Panc1 (cell line): ENCODE measurements at regions not wholly inside any gene's neighbourhood (a gene's known extent, or its start where the extent isn't known, plus 50 kb on each side); places are given as distances from the start of the nearest gene placed in this dataset.

ENCODE experiments used
- ATAC-seq: fragments of 200-7000 bp; cut with Tn5 transposase; 2 replicates; pipeline ENCODE4 v1.9.1; 2020; ENCODE audit warnings: mild to moderate bottlenecking, moderate library complexity
- BruUV-seq: library from RNA; stranded (reverse); fragments of 400-500 nt; replicated peaks from 2 replicates; lab custom pipeline; 2021; lab: Mats Ljungman, UMichigan
- CTCF ChIA-PET: fragments of 300-600 bp; sonication (Branson Sonifier 250); formaldehyde crosslinking; loops from one replicate; lab custom pipeline; 2022; ENCODE audit warnings: antibody characterized with exemption; lab: Charles Lee
- POLR2A ChIA-PET: fragments of 300-600 bp; sonication (Branson Sonifier 250); formaldehyde crosslinking; loops from one replicate; lab custom pipeline; 2022; ENCODE audit warnings: antibody characterized with exemption; lab: Charles Lee
- DNase-seq: peaks from one replicate; pipeline ENCODE4 v3.0.0-alpha.2; 2010; ENCODE audit warnings: low read depth, low spot score
- H3K27ac ChIP-seq: 2 replicates; pipeline ENCODE4 v1.5.1; 2011; ENCODE audit warnings: mild to moderate bottlenecking, low read length, inconsistent platforms
- H3K27me3 ChIP-seq: fragments of 200-500 bp; sonication (Bioruptor generic); 2 replicates; pipeline ENCODE4 v1.6.0; 2014; ENCODE audit warnings: low read length, inconsistent platforms; ENCODE audit not compliant: control insufficient read depth, insufficient read depth
- H3K36me3 ChIP-seq: fragments of 200-500 bp; sonication (Bioruptor generic); 2 replicates; pipeline ENCODE4 v1.5.1; 2014; ENCODE audit warnings: inconsistent platforms, mild to moderate bottlenecking, low read length, moderate library complexity; ENCODE audit not compliant: control insufficient read depth, insufficient read depth
- H3K4me1 ChIP-seq: 2 replicates; pipeline ENCODE4 v1.5.1; 2011; ENCODE audit warnings: inconsistent platforms, mild to moderate bottlenecking, low read length, moderate library complexity; ENCODE audit not compliant: control insufficient read depth, insufficient read depth
- H3K4me3 ChIP-seq, 2 experiments: 2 replicates each; pipeline ENCODE4 v1.5.1; 2011 to 2012; ENCODE audit warnings: low read depth in 2 of 2, low read length in 2 of 2, mild to moderate bottlenecking in 2 of 2, inconsistent platforms in 1 of 2, moderate library complexity in 1 of 2
- H3K9me3 ChIP-seq: fragments of 200-500 bp; sonication (Bioruptor generic); 2 replicates; pipeline ENCODE4 v1.5.1; 2014; ENCODE audit warnings: low read depth, mild to moderate bottlenecking, inconsistent platforms, low read length, moderate library complexity; ENCODE audit not compliant: control insufficient read depth, insufficient read depth
- CTCF ChIP-seq: fragments of 450-650 bp; IDR thresholded peaks from 2 replicates; pipeline ENCODE4 v1.5.1; 2017; ENCODE audit warnings: mild to moderate bottlenecking
- POLR2AphosphoS5 ChIP-seq: IDR thresholded peaks from 2 replicates; pipeline ENCODE4 v1.6.1; 2012; ENCODE audit warnings: mild to moderate bottlenecking, low read depth, low read length, moderate library complexity
- REST ChIP-seq, 2 experiments: IDR thresholded peaks; 2 replicates each; pipeline ENCODE4 v1.6.1; 2011 to 2012; ENCODE audit warnings: low read depth in 2 of 2, control low read depth in 1 of 2, low read length in 1 of 2, mild to moderate bottlenecking in 1 of 2, moderate library complexity in 1 of 2; ENCODE audit not compliant: insufficient read depth in 1 of 2
- SIN3A ChIP-seq: IDR thresholded peaks from 2 replicates; pipeline ENCODE4 v1.6.1; 2012; ENCODE audit warnings: low read depth, mild to moderate bottlenecking, low read length, moderate library complexity, borderline replicate concordance; ENCODE audit not compliant: insufficient read depth
- TCF7L2 ChIP-seq: IDR thresholded peaks from 2 replicates; pipeline ENCODE4 v1.6.1; 2011; ENCODE audit warnings: mild to moderate bottlenecking, low read depth, low read length, inconsistent platforms
- in situ Hi-C: cut with HindIII; loops from 2 replicates; pipeline ENCODE4 v1.10.0; 2016; ENCODE audit warnings: low sequenced_read_pairs, low pct_unique_long_range_greater_than_20kb
- intact Hi-C: fragments of 100-400 bp; cut with micrococcal nuclease; formaldehyde crosslinking; loops from one replicate; pipeline ENCODE4 v1.10.0; 2022; ENCODE audit not compliant: unreplicated experiment

GRCh38 chr12:47504775-47505446 is 200.9 kb downstream of the RPAP3 start:
- no TSS peak for BruUV-seq
- H3K4me1 ChIP-seq: no peaks in the 10 kb centered on the region
- TF ChIP-seq TCF7L2: no peak
- no peak for TF ChIP-seq SIN3A
- no peak for TF ChIP-seq POLR2AphosphoS5
- TF ChIP-seq REST (IDR thresholded peaks at IDR 0.05; ENCODE audit: insufficient read depth in 1 of 2, low read depth in 2 of 2, low read length in 1 of 2): no peak
- TF ChIP-seq CTCF: no peak
- no peak for ATAC-seq
- H3K27ac ChIP-seq: no peak overlapping the region
- no peak for DNase-seq
- H3K27me3 ChIP-seq: no peaks in the 10 kb centered on the region
- in situ Hi-C loops (no loop called here), intact Hi-C loops (no loop called here)
- no peak overlapping the region for H3K4me3 ChIP-seq
- ChIA-PET POLR2A (no interaction called here), CTCF (no interaction called here)
- H3K36me3 ChIP-seq: no peaks in the 10 kb centered on the region
- no peaks in the 10 kb centered on the region for H3K9me3 ChIP-seq

- in situ Hi-C loops: no loop called here
- DNase-seq: no peak
- Histone ChIP-seq H3K27ac (no peak overlapping the region), H3K4me1 (no peaks in the 10 kb centered on the region), H3K4me3 (no peak overlapping the region), H3K27me3 (peaks cover 9% of the 10 kb centered on the region), H3K36me3 (no peaks in the 10 kb centered on the region; the same call in 1 of the 2 replicates), H3K9me3 (no peaks in the 10 kb centered on the region)
- POLR2A ChIA-PET: no interaction called here
- no peak for ATAC-seq
- no TSS peak for BruUV-seq
- CTCF ChIA-PET: no interaction called here
- intact Hi-C loops: no loop called here
- TF ChIP-seq CTCF (no peak), SIN3A (no peak), POLR2AphosphoS5 (no peak), REST (IDR thresholded peaks at IDR 0.05; ENCODE audit: insufficient read depth in 1 of 2, low read depth in 2 of 2, low read length in 1 of 2) (no peak), TCF7L2 (no peak)
Measured at GRCh38 chr12:47493801-47494200, 212.0 kb downstream of the RPAP3 start.
